ENCODE measurements at regions not wholly inside any gene's neighbourhood (a gene's known extent, or its start where the extent isn't known, plus 50 kb on each side); places are given as distances from the start of the nearest gene placed in this dataset.

GRCh38 chr11:107251298-107251697 is 206.3 kb downstream of the CWF19L2 start:
- Mint-ChIP-seq H3K27ac (no peak overlapping the region), H3K9me3 (peaks cover 17% of the 10 kb centered on the region), H3K4me3 (no peak overlapping the region), H3K4me1 (peaks cover 12% of the 10 kb centered on the region), H3K36me3 (no peaks in the 10 kb centered on the region), H3K27me3 (ENCODE audit: low read depth) (no peaks in the 10 kb centered on the region)
- TF ChIP-seq NFE2L1 (CRISPR knock-in tag; IDR thresholded peaks at IDR 0.05) (no peak), TCF7 (CRISPR knock-in tag; IDR thresholded peaks at IDR 0.05; ENCODE audit: low read depth) (no peak), IRF1 (CRISPR knock-in tag; IDR thresholded peaks at IDR 0.05) (no peak), EMX1 (CRISPR knock-in tag; IDR thresholded peaks at IDR 0.05) (no peak), FOXK1 (CRISPR knock-in tag; IDR thresholded peaks at IDR 0.05) (no peak), GABPB1 (CRISPR knock-in tag; IDR thresholded peaks at IDR 0.05) (no peak), ZNF512 (CRISPR knock-in tag; IDR thresholded peaks at IDR 0.05; ENCODE audit: borderline replicate concordance) (no peak), ETV6 (CRISPR knock-in tag; IDR thresholded peaks at IDR 0.05) (no peak), NFYB (CRISPR knock-in tag; conservative IDR thresholded peaks at IDR 0.05; ENCODE audit: low read depth) (no peak), USF2 (CRISPR knock-in tag; IDR thresholded peaks at IDR 0.05) (no peak), E2F5 (CRISPR knock-in tag; IDR thresholded peaks at IDR 0.05) (no peak)
- ATAC-seq: no peak
- no peak for DNase-seq (ENCODE audit: low spot score)
- CTCF ChIA-PET: no interaction called here
- POLR2A ChIA-PET: no interaction called here

GRCh38 chr11:107250017-107250416 is 207.6 kb downstream of the CWF19L2 start:
- POLR2A ChIA-PET: no interaction called here
- DNase-seq (ENCODE audit: low spot score) (no peak), ATAC-seq (peak; percentile 88)
- Mint-ChIP-seq H3K36me3 (no peaks in the 10 kb centered on the region), H3K27ac (no peak overlapping the region), H3K9me3 (peaks cover 17% of the 10 kb centered on the region), H3K27me3 (ENCODE audit: low read depth) (no peaks in the 10 kb centered on the region), H3K4me1 (peaks cover 9% of the 10 kb centered on the region), H3K4me3 (no peak overlapping the region)
- TF ChIP-seq ZNF232 (CRISPR knock-in tag; IDR thresholded peaks at IDR 0.05): no peak
- TF ChIP-seq RORB (CRISPR knock-in tag; IDR thresholded peaks at IDR 0.05): no peak
- no peak for TF ChIP-seq E2F4 (CRISPR knock-in tag; IDR thresholded peaks at IDR 0.05; ENCODE audit: borderline replicate concordance, low read depth)
- TF ChIP-seq ZNF281 (CRISPR knock-in tag; IDR thresholded peaks at IDR 0.05): no peak
- no peak for TF ChIP-seq GABPB1 (CRISPR knock-in tag; IDR thresholded peaks at IDR 0.05)
- no peak for TF ChIP-seq NFE2L1 (CRISPR knock-in tag; IDR thresholded peaks at IDR 0.05)
- no peak for TF ChIP-seq IRF2 (CRISPR knock-in tag; IDR thresholded peaks at IDR 0.05; ENCODE audit: borderline replicate concordance, low read depth)
- no peak for TF ChIP-seq TCF7 (CRISPR knock-in tag; IDR thresholded peaks at IDR 0.05; ENCODE audit: low read depth)
- no peak for TF ChIP-seq CDX4 (CRISPR knock-in tag; IDR thresholded peaks at IDR 0.05; ENCODE audit: borderline replicate concordance)
- CTCF ChIA-PET: no interaction called here

All from WTC11 (cell line).